Uterus (tissue), 3 donors: ENCODE measurements at regions not wholly inside any gene's neighbourhood (a gene's known extent, or its start where the extent isn't known, plus 50 kb on each side); places are given as distances from the start of the nearest gene placed in this dataset.
"Not testable (repeated sequence)": the region's sequence is repeated elsewhere in the genome, so short reads cannot be mapped to it uniquely, and the experiment has no call there.

Experiments used
- DNase-seq, 2 donors: peaks; one replicate each; pipeline ENCODE4 v3.0.0-alpha.2; 2019 to 2020
- H3K27ac ChIP-seq, 2 donors: fragments of 200-600 bp; sonication (generic); 1 replicate in 1 of 2; 2 replicates in 1 of 2; pipeline ENCODE4 v1.5.1; 2016 to 2018
- H3K27me3 ChIP-seq, 2 donors: fragments of 200-600 bp; sonication (generic); one replicate each; pipeline ENCODE4 v1.5.1; 2018 to 2019; ENCODE audit warnings: control low read depth in 1 of 2
- H3K36me3 ChIP-seq, 2 donors: fragments of 200-600 bp; sonication (generic); one replicate each; pipeline ENCODE4 v1.5.1; 2019; ENCODE audit warnings: control low read depth in 1 of 2
- H3K4me1 ChIP-seq, 2 donors: fragments of 200-600 bp; sonication (generic); one replicate each; pipeline ENCODE4 v1.5.1; 2018 to 2019; ENCODE audit warnings: control low read depth in 1 of 2
- H3K4me3 ChIP-seq, 2 donors: fragments of 200-600 bp; sonication (generic); 1 replicate in 1 of 2; 2 replicates in 1 of 2; pipeline ENCODE4 v1.5.1; 2018 to 2019; ENCODE audit warnings: mild to moderate bottlenecking in 1 of 2
- H3K9me3 ChIP-seq, 2 donors: fragments of 200-600 bp; sonication (generic); one replicate each; pipeline ENCODE4 v1.5.1; 2019; ENCODE audit warnings: control low read depth in 1 of 2
- POLR2A ChIP-seq, 2 donors: fragments of 450-650 bp; IDR thresholded peaks; one replicate each; pipeline ENCODE4 v1.6.1; 2016; ENCODE audit warnings: antibody characterized with exemption in 2 of 2, mild to moderate bottlenecking in 1 of 2, moderate library complexity in 1 of 2
- intact Hi-C: fragments of 100-400 bp; cut with DNase I; formaldehyde crosslinking; loops from one replicate; pipeline ENCODE4 v1.15.1; 2023; ENCODE audit warnings: low total_unique reads
- TF ChIP-seq, protein P1 (sequence below), 4 experiments: fragments of 200-600 bp in 2 of 4; fragments of 450-650 bp in 2 of 4; sonication (generic) in 2 of 4; IDR thresholded peaks; one replicate each; pipeline ENCODE4 v1.5.1; 2016 to 2019; ENCODE audit warnings: antibody characterized with exemption in 4 of 4, mild to moderate bottlenecking in 2 of 4, moderate library complexity in 1 of 4
- donor health status: DM: yes; HTN: yes; CAD: no.

GRCh38 chr3:191030491-191030890 is 168.0 kb upstream of the GMNC start:
- DNase-seq = no peak
- Histone ChIP-seq H3K4me3 (no peak overlapping the region), H3K27me3 (no peaks in the 10 kb centered on the region), H3K9me3 (no peaks in the 10 kb centered on the region), H3K4me1 (no peaks in the 10 kb centered on the region), H3K36me3 (no peaks in the 10 kb centered on the region), H3K27ac (no peak overlapping the region)
- intact Hi-C loops = no loop called here
- no peak for TF ChIP-seq POLR2A (IDR thresholded peaks at IDR 0.05)
- TF ChIP-seq, protein P1, sequence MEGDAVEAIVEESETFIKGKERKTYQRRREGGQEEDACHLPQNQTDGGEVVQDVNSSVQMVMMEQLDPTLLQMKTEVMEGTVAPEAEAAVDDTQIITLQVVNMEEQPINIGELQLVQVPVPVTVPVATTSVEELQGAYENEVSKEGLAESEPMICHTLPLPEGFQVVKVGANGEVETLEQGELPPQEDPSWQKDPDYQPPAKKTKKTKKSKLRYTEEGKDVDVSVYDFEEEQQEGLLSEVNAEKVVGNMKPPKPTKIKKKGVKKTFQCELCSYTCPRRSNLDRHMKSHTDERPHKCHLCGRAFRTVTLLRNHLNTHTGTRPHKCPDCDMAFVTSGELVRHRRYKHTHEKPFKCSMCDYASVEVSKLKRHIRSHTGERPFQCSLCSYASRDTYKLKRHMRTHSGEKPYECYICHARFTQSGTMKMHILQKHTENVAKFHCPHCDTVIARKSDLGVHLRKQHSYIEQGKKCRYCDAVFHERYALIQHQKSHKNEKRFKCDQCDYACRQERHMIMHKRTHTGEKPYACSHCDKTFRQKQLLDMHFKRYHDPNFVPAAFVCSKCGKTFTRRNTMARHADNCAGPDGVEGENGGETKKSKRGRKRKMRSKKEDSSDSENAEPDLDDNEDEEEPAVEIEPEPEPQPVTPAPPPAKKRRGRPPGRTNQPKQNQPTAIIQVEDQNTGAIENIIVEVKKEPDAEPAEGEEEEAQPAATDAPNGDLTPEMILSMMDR (IDR thresholded peaks at IDR 0.05) = no peak

DNA sequence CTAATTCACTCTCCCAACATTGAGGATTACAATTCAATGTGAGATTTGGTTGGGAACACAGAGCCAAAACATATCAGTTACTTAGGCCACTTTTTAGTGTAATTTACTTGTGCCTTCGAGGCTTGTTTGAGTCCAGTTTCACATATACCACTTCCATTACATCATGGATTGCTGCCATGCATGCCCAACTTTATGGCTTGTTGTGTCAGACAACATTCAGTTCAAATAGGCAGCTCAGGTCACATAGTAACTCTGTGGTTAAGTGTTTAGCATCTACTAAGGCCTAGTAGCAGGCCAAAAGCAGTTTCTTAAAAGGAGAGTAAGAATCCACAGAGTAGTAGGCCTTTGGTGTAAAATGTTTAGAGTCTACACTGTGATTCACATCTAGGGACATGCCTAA is 164.3 kb upstream of the GMNC start:
- Histone ChIP-seq H3K36me3 (no peaks in the 10 kb centered on the region), H3K4me1 (no peaks in the 10 kb centered on the region), H3K9me3 (no peaks in the 10 kb centered on the region), H3K27ac (no peak overlapping the region), H3K27me3 (no peaks in the 10 kb centered on the region), H3K4me3 (no peak overlapping the region)
- intact Hi-C loops = no loop called here
- TF ChIP-seq, protein P1 (IDR thresholded peaks at IDR 0.05) = no peak
- TF ChIP-seq POLR2A (IDR thresholded peaks at IDR 0.05) = no peak
- no peak for DNase-seq

DNA sequence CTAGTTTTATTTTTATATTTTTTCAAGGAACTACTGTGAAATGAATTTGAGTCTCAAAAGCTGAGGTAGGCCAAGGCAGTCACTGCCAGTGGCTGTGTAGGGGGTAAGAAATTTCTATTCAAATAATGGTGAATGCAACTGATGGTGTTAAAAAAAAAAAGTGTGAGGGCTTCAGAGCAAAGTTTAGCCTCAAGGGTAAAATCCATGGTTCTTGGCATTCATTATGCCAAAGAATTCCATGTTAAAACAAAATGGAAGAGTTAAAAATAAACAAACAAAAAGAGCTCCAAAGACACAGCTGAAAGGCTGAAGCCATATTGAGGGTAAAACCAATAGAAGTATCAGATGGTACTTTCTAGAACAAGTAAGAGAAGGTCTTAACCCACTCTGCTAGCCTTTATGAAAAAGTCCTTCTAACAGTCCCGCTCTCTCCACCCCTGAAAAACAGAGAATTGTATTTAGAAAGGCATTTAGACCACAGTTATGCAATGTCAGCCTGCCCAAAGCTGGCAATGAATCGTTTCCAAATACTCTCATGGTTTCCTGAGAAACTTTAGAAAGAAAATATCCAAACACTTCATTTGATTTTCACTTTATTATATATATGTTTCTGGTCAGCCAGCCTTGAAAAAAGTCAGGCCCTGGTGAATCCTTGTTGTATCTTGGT is 158.4 kb upstream of the GMNC start:
- H3K36me3 ChIP-seq = no peaks in the 10 kb centered on the region
- intact Hi-C loops = no loop called here
- no peaks in the 10 kb centered on the region for H3K27me3 ChIP-seq
- H3K27ac ChIP-seq = no peak overlapping the region
- H3K9me3 ChIP-seq = no peaks in the 10 kb centered on the region
- H3K4me1 ChIP-seq = no peaks in the 10 kb centered on the region
- no peak for TF ChIP-seq POLR2A (IDR thresholded peaks at IDR 0.05)
- TF ChIP-seq, protein P1 (IDR thresholded peaks at IDR 0.05) = no peak
- no peak for DNase-seq
- no peak overlapping the region for H3K4me3 ChIP-seq

DNA sequence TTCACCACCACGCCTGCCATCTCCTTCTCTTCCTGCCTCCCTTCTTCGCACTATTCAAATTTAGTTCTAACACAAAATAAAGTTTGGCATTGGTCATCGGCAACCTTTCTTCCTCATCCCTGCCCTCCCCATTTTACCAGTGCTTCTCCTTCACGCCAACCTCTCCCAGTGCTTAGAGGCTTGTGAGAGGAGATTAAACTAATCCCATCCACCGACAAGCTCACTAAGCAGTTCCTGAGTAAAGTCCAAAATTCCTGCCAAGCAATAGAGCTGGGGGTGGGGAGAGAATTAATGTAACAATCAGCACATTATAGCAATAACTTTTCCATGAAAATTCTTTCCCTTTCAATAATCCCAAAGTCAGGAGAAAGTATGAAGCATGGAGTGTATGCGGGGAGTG is 157.4 kb upstream of the GMNC start:
- no peaks in the 10 kb centered on the region for H3K9me3 ChIP-seq
- TF ChIP-seq, protein P1 (IDR thresholded peaks at IDR 0.05) = no peak
- TF ChIP-seq POLR2A (IDR thresholded peaks at IDR 0.05) = no peak
- H3K4me1 ChIP-seq = no peaks in the 10 kb centered on the region
- no peaks in the 10 kb centered on the region for H3K27me3 ChIP-seq
- H3K4me3 ChIP-seq = no peak overlapping the region
- intact Hi-C loops = no loop called here
- no peaks in the 10 kb centered on the region for H3K36me3 ChIP-seq
- no peak overlapping the region for H3K27ac ChIP-seq
- no peak for DNase-seq

GRCh38 chr3:191015960-191016359 is 153.5 kb upstream of the GMNC start:
- DNase-seq, H3K27ac ChIP-seq, H3K36me3 ChIP-seq, H3K27me3 ChIP-seq, H3K4me3 ChIP-seq, intact Hi-C loops, H3K9me3 ChIP-seq, H3K4me1 ChIP-seq: not testable (repeated sequence)

GRCh38 chr3:191008074-191008473 is 145.6 kb upstream of the GMNC start:
- H3K27ac ChIP-seq = no peak overlapping the region
- no peaks in the 10 kb centered on the region for H3K9me3 ChIP-seq
- no peak for DNase-seq
- H3K27me3 ChIP-seq = no peaks in the 10 kb centered on the region
- TF ChIP-seq POLR2A (IDR thresholded peaks at IDR 0.05) = no peak
- TF ChIP-seq, protein P1 (IDR thresholded peaks at IDR 0.05) = no peak
- no peaks in the 10 kb centered on the region for H3K36me3 ChIP-seq
- intact Hi-C loops = no loop called here
- no peak overlapping the region for H3K4me3 ChIP-seq
- H3K4me1 ChIP-seq = no peaks in the 10 kb centered on the region
